Fibroblast of lung (primary cell): ENCODE measurements at regions not wholly inside any gene's neighbourhood (a gene's known extent, or its start where the extent isn't known, plus 50 kb on each side); places are given as distances from the start of the nearest gene placed in this dataset.
A peak's percentile ranks its signal among the peaks of the same experiment; 100 is the strongest.

ENCODE experiments used
- DNase-seq, 2 donors: peaks; one replicate each; pipeline versions ENCODE4 v3.0.0 to v3.0.0-alpha.2; 2010; ENCODE audit warnings: low read depth in 2 of 2
- H2AFZ ChIP-seq: 2 replicates; pipeline ENCODE4 v1.5.1; 2012; ENCODE audit warnings: low read length, control low read depth, inconsistent platforms
- H3K27ac ChIP-seq: 2 replicates; pipeline ENCODE4 v1.5.1; 2011; ENCODE audit warnings: low read length, control low read depth; ENCODE audit not compliant: insufficient read depth
- H3K27me3 ChIP-seq: 2 replicates; pipeline ENCODE4 v1.5.1; 2011; ENCODE audit warnings: mild to moderate bottlenecking, low read length; ENCODE audit not compliant: control insufficient read depth, insufficient read depth
- H3K36me3 ChIP-seq: 2 replicates; pipeline ENCODE4 v1.5.1; 2011; ENCODE audit warnings: low read length; ENCODE audit not compliant: control insufficient read depth, insufficient read depth
- H3K4me1 ChIP-seq: 2 replicates; pipeline ENCODE4 v1.5.1; 2011; ENCODE audit warnings: low read length; ENCODE audit not compliant: control insufficient read depth, insufficient read depth; ENCODE audit errors: extremely low read depth
- H3K4me2 ChIP-seq: 2 replicates; pipeline ENCODE4 v1.5.1; 2011; ENCODE audit warnings: low read length, control low read depth; ENCODE audit not compliant: insufficient read depth; ENCODE audit errors: extremely low read depth
- H3K4me3 ChIP-seq, 4 experiments: fragments of 200-600 bp in 1 of 4; sonication (generic) in 1 of 4; replicated peaks in 1 of 4; 2 replicates each; pipeline ENCODE4 v1.5.1; 2011 to 2016; ENCODE audit warnings: low read length in 4 of 4, low read depth in 3 of 4, mild to moderate bottlenecking in 3 of 4, control low read depth in 2 of 4, inconsistent platforms in 1 of 4, mixed read lengths in 1 of 4; ENCODE audit not compliant: insufficient read depth in 1 of 4; ENCODE audit errors: control extremely low read depth in 1 of 4
- H3K79me2 ChIP-seq: 2 replicates; pipeline ENCODE4 v1.5.1; 2012; ENCODE audit warnings: mild to moderate bottlenecking, low read length, inconsistent platforms; ENCODE audit not compliant: control insufficient read depth, insufficient read depth
- H3K9ac ChIP-seq: 2 replicates; pipeline ENCODE4 v1.5.1; 2011; ENCODE audit warnings: mild to moderate bottlenecking, low read length, control low read depth; ENCODE audit not compliant: insufficient read depth
- H3K9me3 ChIP-seq: 2 replicates; pipeline ENCODE4 v1.5.1; 2012; ENCODE audit warnings: low read depth, low read length; ENCODE audit not compliant: control insufficient read depth, insufficient read depth
- H4K20me1 ChIP-seq: 2 replicates; pipeline ENCODE4 v1.5.1; 2011; ENCODE audit warnings: low read length; ENCODE audit not compliant: control insufficient read depth, insufficient read depth; ENCODE audit errors: extremely low read depth
- EZH2 ChIP-seq: IDR thresholded peaks from 2 replicates; pipeline ENCODE4 v1.5.1; 2012; ENCODE audit warnings: low read length, control low read depth, mild to moderate bottlenecking; ENCODE audit errors: missing control alignments
- TF ChIP-seq, protein P1 (sequence below), 2 donors: IDR thresholded peaks in 1 of 2; conservative IDR thresholded peaks in 1 of 2; 1 replicate in 1 of 2; 2 replicates in 1 of 2; pipeline ENCODE4 v1.5.1; 2011 to 2012; ENCODE audit warnings: low read length in 2 of 2, control low read depth in 1 of 2, inconsistent platforms in 1 of 2, low read depth in 1 of 2, mild to moderate bottlenecking in 1 of 2

DNA sequence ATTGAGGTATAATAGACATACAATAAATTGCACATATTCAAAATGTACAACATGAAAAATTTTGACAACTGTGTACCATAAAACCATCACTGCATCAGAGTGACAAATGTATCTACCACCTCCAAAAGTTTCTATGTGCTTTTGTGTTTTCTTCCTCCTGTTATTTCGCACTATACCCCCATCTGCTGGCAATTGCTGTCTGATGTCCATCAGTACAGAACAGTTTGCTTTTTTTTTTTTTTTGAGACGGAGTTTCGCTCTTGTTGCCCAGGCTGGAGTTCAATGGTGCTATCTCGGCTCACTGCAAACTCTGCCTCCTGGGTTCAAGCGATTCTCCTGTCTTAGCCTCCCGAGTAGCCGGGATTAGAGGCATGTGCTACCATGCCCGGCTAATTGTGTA, 154.3 kb upstream of the GIMD1 start:
- Histone ChIP-seq H3K27me3 (no peaks in the 10 kb centered on the region), H2AFZ (no peak overlapping the region), H3K4me1 (no peaks in the 10 kb centered on the region), H3K9ac (no peak overlapping the region), H4K20me1 (no peaks in the 10 kb centered on the region), H3K79me2 (no peaks in the 10 kb centered on the region), H3K4me2 (no peak overlapping the region), H3K4me3 (no peak overlapping the region), H3K9me3 (no peaks in the 10 kb centered on the region), H3K27ac (no peak overlapping the region), H3K36me3 (no peaks in the 10 kb centered on the region)
- no peak for DNase-seq
- TF ChIP-seq, protein P1, sequence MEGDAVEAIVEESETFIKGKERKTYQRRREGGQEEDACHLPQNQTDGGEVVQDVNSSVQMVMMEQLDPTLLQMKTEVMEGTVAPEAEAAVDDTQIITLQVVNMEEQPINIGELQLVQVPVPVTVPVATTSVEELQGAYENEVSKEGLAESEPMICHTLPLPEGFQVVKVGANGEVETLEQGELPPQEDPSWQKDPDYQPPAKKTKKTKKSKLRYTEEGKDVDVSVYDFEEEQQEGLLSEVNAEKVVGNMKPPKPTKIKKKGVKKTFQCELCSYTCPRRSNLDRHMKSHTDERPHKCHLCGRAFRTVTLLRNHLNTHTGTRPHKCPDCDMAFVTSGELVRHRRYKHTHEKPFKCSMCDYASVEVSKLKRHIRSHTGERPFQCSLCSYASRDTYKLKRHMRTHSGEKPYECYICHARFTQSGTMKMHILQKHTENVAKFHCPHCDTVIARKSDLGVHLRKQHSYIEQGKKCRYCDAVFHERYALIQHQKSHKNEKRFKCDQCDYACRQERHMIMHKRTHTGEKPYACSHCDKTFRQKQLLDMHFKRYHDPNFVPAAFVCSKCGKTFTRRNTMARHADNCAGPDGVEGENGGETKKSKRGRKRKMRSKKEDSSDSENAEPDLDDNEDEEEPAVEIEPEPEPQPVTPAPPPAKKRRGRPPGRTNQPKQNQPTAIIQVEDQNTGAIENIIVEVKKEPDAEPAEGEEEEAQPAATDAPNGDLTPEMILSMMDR (conservative IDR thresholded peaks at IDR 0.05 in 1 of 2, IDR thresholded peaks at IDR 0.05 in 1 of 2; ENCODE audit: low read depth in 1 of 2, low read length in 2 of 2), result peak in 1 of 2 donors; percentile 14
- TF ChIP-seq EZH2, result no peak

DNA sequence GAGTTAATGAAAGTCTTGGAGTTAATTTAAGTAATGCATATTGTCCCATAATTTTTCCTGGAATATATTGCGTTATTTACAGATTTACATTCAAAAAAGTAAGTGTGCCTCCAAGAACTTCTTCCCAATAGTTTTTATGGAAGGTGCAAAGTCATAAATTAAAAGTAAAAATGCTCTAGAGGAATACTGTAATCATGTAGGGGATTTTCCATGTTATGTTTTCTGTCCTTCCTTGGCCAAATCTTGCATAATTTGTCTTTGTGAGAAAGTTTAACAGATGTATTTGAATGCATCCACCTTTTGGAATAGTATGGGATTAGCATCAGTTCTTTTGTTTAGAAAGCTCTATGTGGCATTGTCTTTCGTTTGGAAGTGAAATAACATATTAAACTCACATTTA, 144.1 kb upstream of the GIMD1 start:
- Histone ChIP-seq H3K4me1 (no peaks in the 10 kb centered on the region), H3K27me3 (no peaks in the 10 kb centered on the region), H3K9ac (no peak overlapping the region), H3K36me3 (no peaks in the 10 kb centered on the region), H2AFZ (no peak overlapping the region), H3K4me2 (no peak overlapping the region), H3K79me2 (no peaks in the 10 kb centered on the region), H3K4me3 (no peak overlapping the region), H3K9me3 (no peaks in the 10 kb centered on the region), H3K27ac (no peak overlapping the region), H4K20me1 (no peaks in the 10 kb centered on the region)
- no peak for DNase-seq
- no peak for TF ChIP-seq EZH2
- TF ChIP-seq, protein P1 (conservative IDR thresholded peaks at IDR 0.05 in 1 of 2, IDR thresholded peaks at IDR 0.05 in 1 of 2; ENCODE audit: low read depth in 1 of 2, low read length in 2 of 2), result no peak

DNA sequence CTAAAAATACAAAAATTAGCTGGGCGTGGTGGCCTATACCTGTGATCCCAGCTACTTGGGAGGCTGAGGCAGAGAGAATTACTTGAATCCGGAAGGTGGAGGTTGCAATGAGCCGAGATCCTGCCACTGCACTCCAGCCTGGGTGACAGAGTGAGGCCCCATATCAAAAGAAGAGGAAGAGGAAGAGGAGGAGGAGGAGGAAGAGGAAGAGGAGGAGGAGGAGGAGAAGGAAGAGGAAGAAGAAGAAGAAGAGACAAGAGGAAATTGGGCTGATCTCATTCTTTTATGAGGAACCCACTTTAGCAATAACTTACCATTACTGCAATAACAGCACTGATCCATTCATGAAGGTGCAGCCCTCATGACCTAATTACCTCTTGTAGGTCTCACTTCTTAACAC, 138.9 kb upstream of the GIMD1 start:
- Histone ChIP-seq H3K79me2 (no peaks in the 10 kb centered on the region), H3K4me2 (no peak overlapping the region), H3K4me1 (no peaks in the 10 kb centered on the region), H3K27ac (no peak overlapping the region), H3K9ac (no peak overlapping the region), H3K36me3 (no peaks in the 10 kb centered on the region), H3K27me3 (no peaks in the 10 kb centered on the region), H3K9me3 (no peaks in the 10 kb centered on the region), H3K4me3 (no peak overlapping the region), H4K20me1 (no peaks in the 10 kb centered on the region), H2AFZ (no peak overlapping the region)
- DNase-seq, result no peak
- TF ChIP-seq EZH2, result no peak
- TF ChIP-seq, protein P1 (conservative IDR thresholded peaks at IDR 0.05 in 1 of 2, IDR thresholded peaks at IDR 0.05 in 1 of 2; ENCODE audit: low read depth in 1 of 2, low read length in 2 of 2), result no peak
